PC-9 (cell line): ENCODE measurements at regions not wholly inside any gene's neighbourhood (a gene's known extent, or its start where the extent isn't known, plus 50 kb on each side); places are given as distances from the start of the nearest gene placed in this dataset.
"Not testable (repeated sequence)": the region's sequence is repeated elsewhere in the genome, so short reads cannot be mapped to it uniquely, and the experiment has no call there.

Source experiments
- BruUV-seq: library from RNA; stranded (reverse); fragments of 400-500 nt; replicated peaks from 2 replicates; lab custom pipeline; 2021; lab: Mats Ljungman, UMichigan
- CTCF ChIA-PET: fragments of 300-600 bp; sonication (Branson Sonifier 250); formaldehyde crosslinking; loops from one replicate; lab custom pipeline; 2022; ENCODE audit warnings: antibody characterized with exemption; lab: Charles Lee
- POLR2A ChIA-PET: fragments of 300-600 bp; sonication (Branson Sonifier 250); formaldehyde crosslinking; loops from one replicate; lab custom pipeline; 2022; ENCODE audit warnings: antibody characterized with exemption; ENCODE audit not compliant: unreplicated experiment; lab: Charles Lee
- DNase-seq, 2 experiments: peaks; one replicate each; pipeline versions ENCODE4 v3.0.0 to v3.0.0-alpha.2; 2015 to 2022; ENCODE audit warnings: mixed read lengths in 1 of 2
- H2AFZ ChIP-seq: fragments of 200-600 bp; sonication (generic); 2 replicates; pipeline ENCODE4 v1.8.1; 2017; ENCODE audit warnings: antibody characterized with exemption
- H3F3A ChIP-seq: fragments of 200-600 bp; sonication (generic); 2 replicates; pipeline ENCODE4 v1.8.1; 2017; ENCODE audit warnings: antibody characterized with exemption, mild to moderate bottlenecking, low read depth; ENCODE audit not compliant: insufficient read depth
- H3K27ac ChIP-seq: fragments of 200-600 bp; sonication (generic); 2 replicates; pipeline ENCODE4 v1.6.1; 2016; ENCODE audit warnings: mixed run types
- H3K27me3 ChIP-seq: fragments of 200-600 bp; sonication (generic); 2 replicates; pipeline ENCODE4 v1.6.1; 2016; ENCODE audit warnings: low read depth, mixed run types; ENCODE audit not compliant: insufficient read depth
- H3K36me3 ChIP-seq: fragments of 200-600 bp; sonication (generic); 2 replicates; pipeline ENCODE4 v1.6.1; 2016; ENCODE audit warnings: low read depth, mixed run types
- H3K4me1 ChIP-seq: fragments of 200-600 bp; sonication (generic); replicated peaks from 2 replicates; pipeline ENCODE4 v1.6.1; 2016; ENCODE audit warnings: mixed run types; ENCODE audit not compliant: insufficient read depth
- H3K4me2 ChIP-seq: fragments of 200-600 bp; sonication (generic); 2 replicates; pipeline ENCODE4 v1.6.1; 2017; ENCODE audit warnings: mixed run types
- H3K4me3 ChIP-seq: fragments of 200-600 bp; sonication (generic); 2 replicates; pipeline ENCODE4 v1.6.1; 2016; ENCODE audit warnings: mixed run types
- H3K79me2 ChIP-seq: fragments of 200-600 bp; sonication (generic); 2 replicates; pipeline ENCODE4 v1.6.1; 2017; ENCODE audit warnings: low read depth, mixed run types
- H3K9me2 ChIP-seq: fragments of 200-600 bp; sonication (generic); 2 replicates; pipeline ENCODE4 v1.8.1; 2017; ENCODE audit warnings: mild to moderate bottlenecking; ENCODE audit not compliant: insufficient read depth
- H3K9me3 ChIP-seq: fragments of 200-600 bp; sonication (generic); 2 replicates; pipeline ENCODE4 v1.8.1; 2016; ENCODE audit warnings: low read depth; ENCODE audit not compliant: insufficient read depth
- H4K20me1 ChIP-seq: fragments of 200-600 bp; sonication (generic); 2 replicates; pipeline ENCODE4 v1.8.1; 2017; ENCODE audit not compliant: insufficient read depth
- CTCF ChIP-seq: fragments of 200-600 bp; sonication (generic); conservative IDR thresholded peaks from 2 replicates; pipeline ENCODE4 v1.6.1; 2017; ENCODE audit warnings: mixed run types, antibody characterized with exemption, mild to moderate bottlenecking, moderate library complexity
- EZH2 ChIP-seq: fragments of 200-600 bp; sonication (generic); IDR thresholded peaks from 2 replicates; pipeline ENCODE4 v1.8.0; 2017; ENCODE audit warnings: antibody characterized with exemption, low read depth
- intact Hi-C: fragments of 100-400 bp; cut with micrococcal nuclease; formaldehyde crosslinking; loops from one replicate; pipeline ENCODE4 v1.10.0; 2022; ENCODE audit not compliant: unreplicated experiment

- no peaks in the 10 kb centered on the region for H3K4me1 ChIP-seq
- POLR2A ChIA-PET: no interaction called here
- H3K4me3 ChIP-seq: no peak overlapping the region
- CTCF ChIA-PET: no interaction called here
- H3K9me3 ChIP-seq: no peaks in the 10 kb centered on the region
- H3K79me2 ChIP-seq: no peaks in the 10 kb centered on the region
- no peaks in the 10 kb centered on the region for H3K9me2 ChIP-seq
- intact Hi-C loops: no loop called here
- no peak for TF ChIP-seq CTCF
- TF ChIP-seq EZH2: no peak
- no peaks in the 10 kb centered on the region for H3K36me3 ChIP-seq
- no TSS peak for BruUV-seq
- H2AFZ ChIP-seq: no peak overlapping the region
- H3F3A ChIP-seq: no peaks in the 10 kb centered on the region
- no peak overlapping the region for H3K4me2 ChIP-seq
- no peaks in the 10 kb centered on the region for H4K20me1 ChIP-seq
- no peak overlapping the region for H3K27ac ChIP-seq
- H3K27me3 ChIP-seq: no peaks in the 10 kb centered on the region
- DNase-seq: no peak
Observed at GRCh38 chr9:107819772-107820565, 330.4 kb upstream of the KLF4 start.

GRCh38 chr9:107818503-107818829 lies 328.9 kb upstream of the KLF4 start:
- intact Hi-C loops: not testable (repeated sequence)

GRCh38 chr9:107817595-107818502 lies 328.3 kb upstream of the KLF4 start:
- H3K4me2 ChIP-seq, H3K79me2 ChIP-seq, H3K27me3 ChIP-seq, H3K9me3 ChIP-seq, H4K20me1 ChIP-seq, BruUV-seq, POLR2A ChIA-PET, DNase-seq, H3K36me3 ChIP-seq, CTCF ChIA-PET, intact Hi-C loops, H3K4me1 ChIP-seq, H3F3A ChIP-seq, H2AFZ ChIP-seq, H3K4me3 ChIP-seq, H3K27ac ChIP-seq, H3K9me2 ChIP-seq: not testable (repeated sequence)

More at GRCh38 chr9:107818503-107818829, 328.9 kb upstream of the KLF4 start:
- H4K20me1 ChIP-seq, POLR2A ChIA-PET, H2AFZ ChIP-seq, H3K36me3 ChIP-seq, H3K4me1 ChIP-seq, DNase-seq, H3K4me2 ChIP-seq, H3K9me3 ChIP-seq, H3K79me2 ChIP-seq, H3K4me3 ChIP-seq, H3K27ac ChIP-seq, H3F3A ChIP-seq, H3K27me3 ChIP-seq, H3K9me2 ChIP-seq, BruUV-seq, CTCF ChIA-PET: not testable (repeated sequence)

GRCh38 chr9:107816561-107817021 lies 327.0 kb upstream of the KLF4 start:
- DNase-seq: no peak
- no peak overlapping the region for H2AFZ ChIP-seq
- CTCF ChIA-PET: no interaction called here
- H3K9me2 ChIP-seq: no peaks in the 10 kb centered on the region
- H3K9me3 ChIP-seq: no peaks in the 10 kb centered on the region
- H3K4me2 ChIP-seq: no peak overlapping the region
- no peaks in the 10 kb centered on the region for H3K36me3 ChIP-seq
- H3K27me3 ChIP-seq: no peaks in the 10 kb centered on the region
- POLR2A ChIA-PET: no interaction called here
- H3K27ac ChIP-seq: no peak overlapping the region
- no TSS peak for BruUV-seq
- H3K79me2 ChIP-seq: no peaks in the 10 kb centered on the region
- H3K4me1 ChIP-seq: no peaks in the 10 kb centered on the region
- no peaks in the 10 kb centered on the region for H4K20me1 ChIP-seq
- no peak overlapping the region for H3K4me3 ChIP-seq
- intact Hi-C loops: no loop called here
- H3F3A ChIP-seq: no peaks in the 10 kb centered on the region
- TF ChIP-seq CTCF (no peak), EZH2 (no peak)
